Kidney (tissue), 13 donors: ENCODE measurements at regions not wholly inside any gene's neighbourhood (a gene's known extent, or its start where the extent isn't known, plus 50 kb on each side); places are given as distances from the start of the nearest gene placed in this dataset.

Experiments used
- DNase-seq, 5 donors: peaks; one replicate each; pipeline ENCODE4 v3.0.0-alpha.2; 2013 to 2020
- FAIRE-seq: peaks from 2 replicates; lab custom pipeline; 2012; peaks lifted over from hg19 to GRCh38; lab: Jason Lieb, UNC
- H3K27ac ChIP-seq, 2 donors: one replicate each; pipeline ENCODE4 v1.7.0; 2013; ENCODE audit warnings: low read depth in 2 of 2, low read length in 2 of 2, inconsistent platforms in 1 of 2
- H3K27me3 ChIP-seq: one replicate; pipeline ENCODE4 v1.7.1; 2013; ENCODE audit warnings: low read length, inconsistent platforms; ENCODE audit not compliant: control insufficient read depth, insufficient read depth
- H3K36me3 ChIP-seq, 3 donors: one replicate each; pipeline versions ENCODE4 v1.7.0 to v1.7.1; 2013; ENCODE audit warnings: low read length in 3 of 3, control low read depth in 1 of 3, inconsistent platforms in 1 of 3; ENCODE audit not compliant: insufficient read depth in 3 of 3, control insufficient read depth in 2 of 3
- H3K4me1 ChIP-seq, 3 donors: one replicate each; pipeline versions ENCODE4 v1.7.0 to v1.7.1; 2013; ENCODE audit warnings: low read length in 3 of 3, inconsistent platforms in 1 of 3, low read depth in 1 of 3; ENCODE audit not compliant: control insufficient read depth in 2 of 3, insufficient read depth in 2 of 3
- H3K4me3 ChIP-seq, 3 donors: one replicate each; pipeline versions ENCODE4 v1.7.0 to v1.8.1; 2013; ENCODE audit warnings: low read length in 3 of 3, control low read depth in 1 of 3, inconsistent platforms in 1 of 3
- H3K9ac ChIP-seq, 3 donors: one replicate each; pipeline versions ENCODE4 v1.7.0 to v1.7.1; 2013; ENCODE audit warnings: low read length in 3 of 3, control low read depth in 1 of 3, inconsistent platforms in 1 of 3
- H3K9me3 ChIP-seq, 3 donors: one replicate each; pipeline versions ENCODE4 v1.7.0 to v1.7.1; 2013; ENCODE audit warnings: low read length in 3 of 3, control low read depth in 1 of 3, inconsistent platforms in 1 of 3; ENCODE audit not compliant: control insufficient read depth in 2 of 3, insufficient read depth in 1 of 3
- intact Hi-C: fragments of 100-400 bp; cut with DNase I; formaldehyde crosslinking; loops from one replicate; pipeline ENCODE4 v1.11.1; 2022
- TF ChIP-seq, protein P1 (sequence below): IDR thresholded peaks from 3 replicates; pipeline ENCODE4 v1.5.1; 2012; ENCODE audit warnings: mild to moderate bottlenecking, moderate library complexity, borderline replicate concordance; ENCODE audit not compliant: insufficient read depth; ENCODE audit errors: extremely low read depth
- donor health status: control.
- donor health status: control.
- donor health status: control.
- donor health status: control.
- donor health status: control.
- donor health status: DM: yes; HTN: yes; CAD: no.
- donor health status: Normal renal cell carcinoma (clear cell type).

DNA sequence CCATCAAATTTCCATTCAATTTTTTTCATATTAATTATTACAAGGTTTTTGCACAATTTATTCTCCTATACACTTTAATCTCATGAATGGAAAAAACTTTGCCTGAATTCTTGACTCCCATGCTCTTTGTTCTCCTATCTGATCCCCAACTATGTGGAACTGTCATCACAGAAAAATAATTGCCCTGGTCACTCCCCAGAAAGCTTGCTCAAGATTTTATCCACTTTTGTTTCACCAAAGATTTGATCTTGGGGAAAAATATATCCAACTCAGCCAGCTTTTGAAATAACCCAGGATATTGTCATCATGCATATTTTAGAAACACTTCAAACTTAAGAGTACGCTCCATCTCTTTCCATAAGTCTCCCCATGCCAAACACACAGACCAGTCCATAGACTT is 77.7 kb upstream of the PPP2R2B start:
- Histone ChIP-seq H3K9ac (no peak overlapping the region), H3K4me3 (no peak overlapping the region), H3K4me1 (no peaks in the 10 kb centered on the region), H3K27ac (no peak overlapping the region), H3K9me3 (no peaks in the 10 kb centered on the region), H3K36me3 (no peaks in the 10 kb centered on the region), H3K27me3 (no peaks in the 10 kb centered on the region)
- intact Hi-C loops: no loop called here
- FAIRE-seq: no peak
- no peak for DNase-seq
- TF ChIP-seq, protein P1, sequence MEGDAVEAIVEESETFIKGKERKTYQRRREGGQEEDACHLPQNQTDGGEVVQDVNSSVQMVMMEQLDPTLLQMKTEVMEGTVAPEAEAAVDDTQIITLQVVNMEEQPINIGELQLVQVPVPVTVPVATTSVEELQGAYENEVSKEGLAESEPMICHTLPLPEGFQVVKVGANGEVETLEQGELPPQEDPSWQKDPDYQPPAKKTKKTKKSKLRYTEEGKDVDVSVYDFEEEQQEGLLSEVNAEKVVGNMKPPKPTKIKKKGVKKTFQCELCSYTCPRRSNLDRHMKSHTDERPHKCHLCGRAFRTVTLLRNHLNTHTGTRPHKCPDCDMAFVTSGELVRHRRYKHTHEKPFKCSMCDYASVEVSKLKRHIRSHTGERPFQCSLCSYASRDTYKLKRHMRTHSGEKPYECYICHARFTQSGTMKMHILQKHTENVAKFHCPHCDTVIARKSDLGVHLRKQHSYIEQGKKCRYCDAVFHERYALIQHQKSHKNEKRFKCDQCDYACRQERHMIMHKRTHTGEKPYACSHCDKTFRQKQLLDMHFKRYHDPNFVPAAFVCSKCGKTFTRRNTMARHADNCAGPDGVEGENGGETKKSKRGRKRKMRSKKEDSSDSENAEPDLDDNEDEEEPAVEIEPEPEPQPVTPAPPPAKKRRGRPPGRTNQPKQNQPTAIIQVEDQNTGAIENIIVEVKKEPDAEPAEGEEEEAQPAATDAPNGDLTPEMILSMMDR: no peak

DNA sequence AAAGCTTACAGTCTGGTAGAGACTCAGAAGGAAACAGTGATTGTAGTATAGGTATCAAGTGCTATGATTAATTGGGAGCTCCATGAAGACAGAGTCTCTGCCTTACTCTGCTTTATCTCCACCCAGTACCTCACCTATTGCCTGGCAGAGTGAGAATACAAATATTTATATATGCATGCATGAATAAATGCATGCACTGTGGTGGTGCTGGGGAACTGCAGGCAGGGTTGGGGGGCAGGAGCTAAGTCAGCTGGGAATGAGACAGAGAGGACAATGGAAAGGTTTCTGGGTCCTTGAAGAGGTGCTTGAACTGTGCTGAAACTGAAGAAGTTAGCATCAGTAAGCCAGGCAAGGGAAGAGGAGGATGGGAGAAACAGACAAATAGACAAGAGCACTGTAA is 80.8 kb upstream of the PPP2R2B start:
- intact Hi-C loops: no loop called here
- no peaks in the 10 kb centered on the region for H3K27me3 ChIP-seq
- H3K9me3 ChIP-seq: no peaks in the 10 kb centered on the region
- no peak for DNase-seq
- no peak overlapping the region for H3K27ac ChIP-seq
- no peak overlapping the region for H3K9ac ChIP-seq
- H3K4me1 ChIP-seq: no peaks in the 10 kb centered on the region
- no peak overlapping the region for H3K4me3 ChIP-seq
- H3K36me3 ChIP-seq: no peaks in the 10 kb centered on the region
- TF ChIP-seq, protein P1: no peak
- no peak for FAIRE-seq

DNA sequence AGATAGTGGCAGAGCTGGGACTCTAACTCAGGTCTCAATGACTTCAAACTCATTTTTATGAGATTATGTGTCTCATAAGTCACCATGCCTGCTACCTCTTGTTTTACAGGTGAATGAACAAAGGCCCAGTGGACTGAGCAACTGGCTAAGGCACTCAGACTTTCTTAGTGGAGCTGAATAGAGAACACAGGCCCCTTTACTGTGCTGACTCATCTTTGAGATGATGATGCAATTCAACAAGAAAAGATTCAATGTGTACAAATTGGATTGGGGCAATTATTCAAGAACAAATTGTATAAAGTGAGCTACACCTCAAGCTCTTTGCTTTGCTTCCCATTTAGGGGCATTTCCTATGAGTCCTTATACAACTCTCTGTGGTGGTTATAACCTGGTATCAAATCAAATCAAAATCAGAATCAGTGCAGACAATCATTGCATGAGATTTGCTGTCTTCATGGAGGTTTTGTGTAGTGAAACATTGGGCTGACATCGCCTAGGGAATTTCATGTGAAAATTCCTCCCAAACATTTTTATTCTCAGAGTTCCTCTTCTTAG is 84.3 kb upstream of the PPP2R2B start:
- FAIRE-seq (no peak), DNase-seq (no peak)
- Histone ChIP-seq H3K4me3 (no peak overlapping the region), H3K9ac (no peak overlapping the region), H3K9me3 (no peaks in the 10 kb centered on the region), H3K4me1 (peaks cover 0 to 6% (median 0%) of the 10 kb centered on the region in 3 donors), H3K27me3 (no peaks in the 10 kb centered on the region), H3K36me3 (no peaks in the 10 kb centered on the region), H3K27ac (no peak overlapping the region)
- TF ChIP-seq, protein P1: no peak
- intact Hi-C loops: loop anchor here (10.0 kb wide), 2 partner anchors 308 to 418 kb away; no protein-coding TSS in a partner anchor
